Tibial artery (tissue), 4 donors: ENCODE measurements at regions not wholly inside any gene's neighbourhood (a gene's known extent, or its start where the extent isn't known, plus 50 kb on each side); places are given as distances from the start of the nearest gene placed in this dataset.

Source experiments
- DNase-seq, 2 donors: peaks; one replicate each; pipeline ENCODE4 v3.0.0-alpha.2; 2019
- H3K27ac ChIP-seq, 2 donors: fragments of 200-600 bp; sonication (generic) in 1 of 2; 1 replicate in 1 of 2; 2 replicates in 1 of 2; pipeline ENCODE4 v1.5.1; 2018 to 2019; ENCODE audit warnings: mild to moderate bottlenecking in 1 of 2
- H3K27me3 ChIP-seq, 2 donors: fragments of 200-600 bp; sonication (generic) in 1 of 2; one replicate each; pipeline versions ENCODE4 v1.5.1 to v1.6.0; 2016 to 2019
- H3K36me3 ChIP-seq, 3 donors: fragments of 200-600 bp; sonication (generic) in 2 of 3; one replicate each; pipeline ENCODE4 v1.5.1; 2016 to 2019; ENCODE audit warnings: mild to moderate bottlenecking in 2 of 3
- H3K4me1 ChIP-seq, 4 donors: fragments of 200-600 bp; sonication (generic) in 2 of 4; 1 replicate in 3 of 4; 2 replicates in 1 of 4; pipeline ENCODE4 v1.5.1; 2016 to 2019
- H3K4me3 ChIP-seq, 2 donors: fragments of 200-600 bp; sonication (generic) in 1 of 2; 1 replicate in 1 of 2; 2 replicates in 1 of 2; pipeline ENCODE4 v1.5.1; 2018 to 2019; ENCODE audit warnings: mild to moderate bottlenecking in 2 of 2
- H3K9me3 ChIP-seq, 3 donors: fragments of 200-600 bp; sonication (generic) in 1 of 3; one replicate each; pipeline ENCODE4 v1.5.1; 2016 to 2019
- CTCF ChIP-seq, 2 experiments: fragments of 200-600 bp in 1 of 2; fragments of 450-650 bp in 1 of 2; IDR thresholded peaks; one replicate each; pipeline ENCODE4 v1.5.1; 2017 to 2019; ENCODE audit warnings: antibody characterized with exemption in 2 of 2, mild to moderate bottlenecking in 1 of 2, moderate library complexity in 1 of 2
- intact Hi-C: fragments of 100-400 bp; cut with DNase I; formaldehyde crosslinking; loops from one replicate; pipeline ENCODE4 v1.15.0; 2023; ENCODE audit warnings: low total_unique reads

GRCh38 chr21:20802201-20802600 is 196.0 kb upstream of the NCAM2 start:
- intact Hi-C loops = no loop called here
- DNase-seq = no peak
- no peaks in the 10 kb centered on the region for H3K9me3 ChIP-seq

GRCh38 chr21:20802631-20803260 is 195.5 kb upstream of the NCAM2 start:
- no peak overlapping the region for H3K4me3 ChIP-seq

More at GRCh38 chr21:20802201-20802600, 196.0 kb upstream of the NCAM2 start:
- no peak for TF ChIP-seq CTCF (IDR thresholded peaks at IDR 0.05)
- Histone ChIP-seq H3K27me3 (no peaks in the 10 kb centered on the region), H3K4me1 (no peaks in the 10 kb centered on the region), H3K36me3 (no peaks in the 10 kb centered on the region), H3K27ac (no peak overlapping the region), H3K4me3 (no peak overlapping the region)

GRCh38 chr21:20811702-20812101 is 186.5 kb upstream of the NCAM2 start:
- Histone ChIP-seq H3K9me3 (no peaks in the 10 kb centered on the region), H3K4me3 (no peak overlapping the region), H3K27ac (no peak overlapping the region), H3K27me3 (no peaks in the 10 kb centered on the region), H3K36me3 (no peaks in the 10 kb centered on the region), H3K4me1 (no peaks in the 10 kb centered on the region)
- no peak for DNase-seq
- intact Hi-C loops = no loop called here
- TF ChIP-seq CTCF (IDR thresholded peaks at IDR 0.05) = no peak

More at GRCh38 chr21:20802631-20803260, 195.5 kb upstream of the NCAM2 start:
- H3K36me3 ChIP-seq = no peaks in the 10 kb centered on the region
- TF ChIP-seq CTCF (IDR thresholded peaks at IDR 0.05) = no peak
- no peaks in the 10 kb centered on the region for H3K27me3 ChIP-seq
- no peaks in the 10 kb centered on the region for H3K9me3 ChIP-seq
- H3K4me1 ChIP-seq = no peaks in the 10 kb centered on the region
- intact Hi-C loops = no loop called here
- no peak for DNase-seq
- no peak overlapping the region for H3K27ac ChIP-seq

GRCh38 chr21:20814090-20814489 is 184.1 kb upstream of the NCAM2 start:
- no peaks in the 10 kb centered on the region for H3K4me1 ChIP-seq
- intact Hi-C loops = no loop called here

GRCh38 chr21:20822666-20823065 is 175.5 kb upstream of the NCAM2 start:
- H3K4me3 ChIP-seq = no peak overlapping the region
- no peak for TF ChIP-seq CTCF (IDR thresholded peaks at IDR 0.05)
- no peak overlapping the region for H3K27ac ChIP-seq
- no peaks in the 10 kb centered on the region for H3K4me1 ChIP-seq
- H3K36me3 ChIP-seq = no peaks in the 10 kb centered on the region
- H3K9me3 ChIP-seq = no peaks in the 10 kb centered on the region
- no peak for DNase-seq
- intact Hi-C loops = no loop called here
- H3K27me3 ChIP-seq = no peaks in the 10 kb centered on the region

More at GRCh38 chr21:20814090-20814489, 184.1 kb upstream of the NCAM2 start:
- Histone ChIP-seq H3K36me3 (no peaks in the 10 kb centered on the region), H3K4me3 (no peak overlapping the region), H3K27me3 (no peaks in the 10 kb centered on the region), H3K9me3 (no peaks in the 10 kb centered on the region), H3K27ac (no peak overlapping the region)
- DNase-seq = no peak
- no peak for TF ChIP-seq CTCF (IDR thresholded peaks at IDR 0.05)

- DNase-seq = no peak
- Histone ChIP-seq H3K27ac (no peak overlapping the region), H3K9me3 (no peaks in the 10 kb centered on the region), H3K4me1 (no peaks in the 10 kb centered on the region), H3K36me3 (no peaks in the 10 kb centered on the region), H3K4me3 (no peak overlapping the region), H3K27me3 (no peaks in the 10 kb centered on the region)
- intact Hi-C loops = no loop called here
- TF ChIP-seq CTCF (IDR thresholded peaks at IDR 0.05) = no peak
These were observed 145.3 kb upstream of the NCAM2 start for GRCh38 chr21:20852866-20853265.
